Central memory CD4-positive, alpha-beta T cell (primary cell): ENCODE measurements at regions not wholly inside any gene's neighbourhood (a gene's known extent, or its start where the extent isn't known, plus 50 kb on each side); places are given as distances from the start of the nearest gene placed in this dataset.

Experiments
- DNase-seq: peaks from one replicate; pipeline ENCODE4 v3.0.0; 2022

DNA sequence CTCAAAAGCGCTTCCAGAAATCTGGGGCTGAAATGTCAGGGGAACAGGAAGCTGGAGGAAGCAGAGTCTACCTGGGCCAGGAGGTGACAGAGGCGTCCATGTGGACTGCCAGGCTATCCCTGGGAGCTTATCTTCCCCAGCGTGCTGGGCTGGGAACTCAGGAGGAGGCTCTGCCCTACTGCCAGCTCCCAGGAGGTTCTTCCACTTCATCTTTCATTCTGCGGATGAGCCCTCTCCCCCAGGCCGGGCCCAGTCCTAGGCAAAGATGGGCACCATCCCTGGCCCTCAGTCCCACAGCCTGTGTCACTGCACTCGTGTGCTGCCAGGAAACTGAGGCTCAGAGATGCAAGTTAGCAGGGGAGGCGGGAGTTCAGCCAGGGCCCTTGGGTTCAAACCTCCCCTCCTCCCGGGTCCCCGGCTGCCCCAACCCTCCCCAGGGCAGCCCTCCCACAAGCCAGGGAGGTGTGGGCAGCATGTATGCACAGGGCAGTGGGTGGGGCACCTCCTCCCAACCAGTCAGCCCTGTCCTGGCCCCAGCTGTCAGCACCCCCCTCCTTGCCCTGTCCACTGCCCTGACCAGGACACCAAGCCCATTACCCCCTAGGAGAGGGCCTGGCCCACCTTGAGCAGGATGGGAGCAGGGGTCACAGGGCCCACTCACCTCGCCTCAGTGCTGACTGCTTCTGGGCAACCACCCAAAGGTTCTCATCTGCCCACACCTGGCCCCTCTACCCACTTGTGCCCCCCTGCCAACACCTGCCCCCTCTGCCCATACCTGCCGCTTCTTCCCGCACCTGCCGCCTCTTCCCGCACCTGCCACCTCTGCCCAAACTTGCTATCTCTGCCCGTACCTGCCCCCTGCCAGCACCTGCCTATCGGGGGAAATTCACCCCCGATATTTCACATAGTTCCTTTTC, 226.0 kb downstream of the NPHP4 start:
- no peak for DNase-seq

DNA sequence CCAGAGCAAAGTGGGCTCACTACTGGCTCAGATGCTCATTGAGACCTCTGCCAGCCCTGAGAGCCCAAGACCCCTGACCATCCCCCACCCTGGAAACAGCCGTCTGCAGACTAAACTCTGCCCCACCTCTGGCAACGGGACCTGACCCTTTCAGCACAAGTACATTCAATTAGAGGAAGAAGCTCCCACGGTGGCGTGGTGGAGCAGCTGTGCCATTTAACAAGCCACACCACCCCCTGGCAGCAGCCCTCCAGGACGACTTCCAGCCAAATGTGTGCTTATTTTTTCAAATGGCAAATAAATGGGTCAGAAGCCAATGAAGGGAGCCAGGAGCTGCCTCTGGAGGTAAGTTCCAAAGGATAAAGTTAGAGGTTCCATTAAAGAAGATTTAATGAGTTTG, 226.7 kb downstream of the NPHP4 start:
- DNase-seq: no peak

DNA sequence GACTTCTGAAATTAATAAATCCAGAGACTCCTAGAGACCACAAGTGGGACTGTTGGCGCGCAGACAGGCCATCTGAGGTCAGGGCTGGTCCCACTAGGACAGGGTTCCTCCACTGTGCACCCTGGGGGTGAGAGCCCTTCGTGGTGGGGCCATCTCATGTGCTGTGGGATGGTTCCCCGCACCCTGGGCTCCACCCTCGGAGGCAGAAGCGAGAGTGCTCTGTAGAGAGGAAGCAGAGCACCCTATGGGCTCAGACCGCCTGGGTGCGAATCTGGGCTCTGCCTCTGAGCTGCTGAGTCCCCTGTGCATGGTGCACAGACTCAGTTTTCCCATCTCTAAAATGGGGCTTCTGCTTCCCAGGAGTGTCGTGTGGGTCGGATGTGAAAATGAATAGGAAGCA, 227.3 kb downstream of the NPHP4 start:
- no peak for DNase-seq

DNA sequence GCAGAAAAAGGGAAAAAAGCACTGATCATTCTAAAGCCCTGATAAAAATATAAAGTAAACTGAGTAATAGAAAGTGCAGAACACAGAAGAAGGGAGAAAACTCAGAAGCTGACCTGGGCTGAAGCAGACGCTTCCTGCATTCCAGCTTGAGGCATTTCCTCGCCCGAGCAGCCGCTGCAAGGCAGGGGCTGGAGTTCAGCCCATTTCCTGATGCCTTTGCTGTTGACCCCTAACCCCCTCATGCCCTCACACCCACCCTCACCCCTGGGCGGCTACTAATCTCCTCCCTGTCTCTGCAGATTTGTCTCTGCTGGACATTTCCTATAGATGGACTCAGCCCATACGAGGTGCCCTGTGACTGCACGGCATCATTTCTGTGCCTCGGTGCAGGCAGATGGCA, 227.8 kb downstream of the NPHP4 start:
- DNase-seq: no peak

DNA sequence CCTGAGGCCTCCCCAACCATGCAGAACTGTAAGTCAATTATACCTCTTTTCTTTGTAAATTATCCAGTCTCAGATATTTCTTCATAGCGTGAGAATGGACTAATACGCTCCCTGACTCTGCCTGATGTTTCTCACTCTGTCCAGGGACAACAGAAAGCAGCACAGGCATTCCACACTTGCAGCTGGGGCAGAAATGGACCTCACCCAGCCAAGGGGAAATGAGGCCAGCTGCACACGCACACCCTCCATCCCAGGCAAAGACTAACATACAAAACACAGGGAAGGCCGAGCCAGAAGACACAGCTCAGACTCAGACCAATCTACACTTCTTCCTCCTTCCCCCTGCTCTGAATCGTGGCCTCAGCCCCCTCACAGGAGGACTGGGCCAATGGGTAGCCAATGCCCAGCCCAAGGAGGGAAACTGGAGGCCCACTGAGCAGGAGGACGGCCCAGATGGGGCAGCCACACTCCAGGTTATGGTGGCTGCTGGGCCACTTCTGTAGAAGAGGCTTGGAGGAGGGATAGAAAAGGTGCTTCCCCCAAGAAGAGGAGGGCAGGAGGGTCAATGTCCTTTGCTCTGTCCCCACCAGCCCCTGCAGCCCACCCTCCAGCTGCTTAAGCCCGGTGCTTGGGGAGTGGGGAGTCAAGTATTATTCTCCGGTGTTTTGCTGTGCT, 228.4 kb downstream of the NPHP4 start:
- DNase-seq: no peak

DNA sequence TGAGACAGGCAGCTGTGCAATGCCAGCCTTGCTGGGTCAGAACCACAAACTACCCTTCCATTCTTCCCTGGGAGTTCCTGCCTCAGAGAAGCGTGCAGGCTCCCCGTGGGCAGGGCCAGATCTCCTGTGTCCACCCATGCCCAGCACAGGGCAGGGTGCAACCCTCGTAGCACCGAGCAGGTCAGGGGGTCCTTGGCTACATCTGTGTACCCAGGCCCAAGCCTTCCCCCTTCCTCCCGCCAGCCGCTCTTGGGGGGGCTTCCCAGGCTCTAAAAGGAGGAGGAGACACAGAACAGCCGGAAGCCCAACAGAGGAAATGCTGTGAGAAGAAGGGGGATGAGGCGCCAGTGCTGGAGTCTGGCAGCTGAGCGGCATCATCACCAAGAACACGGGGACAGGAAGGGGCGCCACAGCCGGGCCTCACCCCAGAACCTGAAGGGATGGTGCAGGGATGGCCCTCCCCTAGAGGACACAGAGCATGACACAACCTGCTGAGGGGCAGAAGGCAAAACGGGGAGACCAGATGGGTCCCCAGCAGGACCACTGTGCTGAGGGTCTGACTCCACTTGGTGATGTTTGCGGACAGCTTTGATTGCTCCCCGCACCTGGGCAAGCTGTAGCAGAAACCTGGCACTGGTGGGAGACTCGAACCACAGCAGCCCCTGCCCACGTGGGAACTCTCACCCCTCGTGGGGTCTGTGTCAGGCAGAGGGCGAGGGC, 233.2 kb downstream of the NPHP4 start:
- no peak for DNase-seq

DNA sequence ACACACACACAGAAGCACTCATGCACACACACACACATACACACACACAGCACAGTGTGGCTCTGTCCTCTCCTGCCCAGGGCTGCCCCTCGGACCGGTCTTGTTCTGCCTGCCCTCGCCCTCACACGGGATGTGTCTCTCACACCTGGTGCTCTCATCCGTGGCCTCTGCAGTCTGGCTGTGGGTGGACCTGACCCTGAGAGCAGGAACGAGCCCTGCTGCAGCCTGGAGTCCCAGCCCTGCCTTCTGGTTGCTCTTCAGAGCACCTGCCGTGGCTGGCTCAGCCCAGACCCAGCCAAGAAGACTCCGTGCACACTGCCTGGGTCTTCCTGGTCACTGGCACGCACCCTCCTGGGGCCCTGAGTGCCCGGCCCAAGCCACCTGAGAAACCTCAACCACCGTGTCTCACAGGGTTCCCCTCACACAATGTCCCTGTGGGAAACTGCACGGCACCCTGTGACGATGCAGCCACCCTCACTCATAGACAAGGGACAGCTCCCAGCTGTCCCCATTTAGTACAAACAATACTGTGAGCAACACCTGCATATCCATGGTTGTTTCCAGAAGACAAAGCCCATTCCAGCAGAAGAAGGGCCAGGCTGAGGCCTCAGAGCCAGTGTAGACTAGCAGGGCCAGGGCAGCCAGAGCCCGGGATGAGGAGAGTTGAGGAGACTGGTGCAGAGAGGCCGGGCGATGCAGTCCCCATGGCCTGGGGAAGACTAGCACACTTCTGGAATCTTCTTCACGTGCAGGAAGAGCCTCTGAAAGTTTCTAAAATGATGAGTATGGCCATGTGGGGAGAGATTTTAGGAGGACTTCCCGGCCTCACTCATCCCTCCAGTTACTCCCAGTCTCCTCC, 234.0 kb downstream of the NPHP4 start:
- DNase-seq: no peak

DNA sequence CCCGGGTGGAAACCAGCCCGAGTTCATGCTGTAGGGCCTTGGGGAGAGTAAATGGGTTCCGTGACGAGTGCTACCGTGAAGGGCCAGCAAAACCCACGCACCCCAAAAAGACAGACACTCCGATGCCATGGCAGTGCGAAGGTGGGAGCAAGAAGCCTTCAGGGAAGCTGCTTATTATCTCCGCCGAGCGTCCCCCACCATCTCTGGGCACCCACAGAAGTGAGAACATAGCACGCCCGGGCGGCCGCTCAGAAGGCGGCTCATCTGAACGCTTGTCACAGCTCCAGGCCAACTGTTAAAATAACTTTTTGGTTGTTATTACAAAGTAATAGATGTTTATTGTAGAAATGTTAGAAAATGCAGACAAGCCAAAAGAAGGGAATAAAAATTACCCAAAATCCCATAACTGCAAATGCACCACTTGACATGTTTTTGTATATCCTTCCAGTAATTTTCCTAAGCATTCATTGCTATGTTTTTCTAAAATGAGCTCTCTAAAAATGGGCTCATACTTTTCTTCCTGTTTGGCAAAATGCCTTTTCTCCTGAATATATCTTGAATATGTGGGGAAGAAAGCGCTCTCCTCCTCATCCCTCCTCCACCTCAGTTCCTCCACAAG, 234.9 kb downstream of the NPHP4 start:
- no peak for DNase-seq

DNA sequence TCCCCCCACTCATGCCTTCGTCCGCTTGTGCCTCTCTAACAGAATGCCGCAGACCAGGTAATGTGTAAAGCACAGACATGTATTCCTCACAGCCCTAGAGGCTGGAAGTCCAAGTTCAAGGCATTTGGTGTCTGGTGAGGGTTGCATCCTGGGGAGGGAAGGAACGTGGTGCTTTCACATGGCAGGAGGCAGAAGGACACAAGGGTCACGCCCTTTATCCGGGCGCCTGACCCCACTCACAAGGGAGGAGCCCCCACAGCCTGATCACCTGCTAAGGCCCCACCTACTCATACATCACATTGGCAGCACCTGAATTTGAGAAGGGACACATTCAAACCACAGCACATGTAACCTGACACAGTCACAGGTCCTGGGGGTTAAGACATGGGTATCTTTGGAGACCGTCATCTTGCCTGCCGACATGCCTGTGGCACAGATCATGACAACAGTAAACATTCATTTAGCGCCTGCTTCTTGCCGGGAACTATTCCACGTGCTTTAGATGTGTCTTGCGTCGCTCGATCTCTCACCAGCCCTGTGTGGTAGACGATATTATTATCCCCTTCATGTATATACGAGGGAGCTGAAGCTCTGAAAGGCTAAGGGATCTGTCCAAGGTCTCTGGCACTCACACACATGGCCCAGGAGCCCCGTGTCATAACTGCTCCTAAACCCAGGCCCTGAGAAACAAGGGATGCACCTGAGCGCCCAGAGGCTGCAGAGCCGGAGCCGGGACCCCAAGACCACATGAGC, 235.6 kb downstream of the NPHP4 start:
- no peak for DNase-seq

DNA sequence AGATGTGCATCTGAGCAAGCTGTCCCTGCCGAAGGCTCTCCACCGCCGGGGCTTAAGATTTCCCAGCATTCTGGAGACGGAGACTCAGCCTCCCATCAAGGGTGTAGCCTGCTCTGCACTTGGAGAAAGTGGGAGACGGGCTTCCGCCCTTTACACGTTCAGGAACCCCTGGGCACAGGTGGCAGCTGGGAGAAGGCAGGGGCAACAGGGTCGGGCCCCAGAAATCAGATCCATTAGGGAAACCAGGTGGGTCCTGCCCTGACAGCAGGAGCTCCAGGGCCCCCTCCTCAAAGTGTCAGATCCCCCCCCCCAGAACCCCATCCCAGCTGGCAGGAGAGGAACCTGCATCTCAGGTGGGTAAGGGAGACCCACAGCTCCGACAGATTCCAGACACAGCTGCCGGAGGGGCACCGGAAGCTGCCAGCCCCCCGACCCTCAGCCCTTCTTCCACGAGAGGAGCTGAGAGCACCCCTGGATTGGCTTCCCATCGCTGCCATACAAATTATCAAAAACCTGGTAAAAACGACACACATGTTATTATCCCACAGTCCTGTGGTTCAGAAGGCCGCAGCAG, 236.6 kb downstream of the NPHP4 start:
- DNase-seq: no peak

DNA sequence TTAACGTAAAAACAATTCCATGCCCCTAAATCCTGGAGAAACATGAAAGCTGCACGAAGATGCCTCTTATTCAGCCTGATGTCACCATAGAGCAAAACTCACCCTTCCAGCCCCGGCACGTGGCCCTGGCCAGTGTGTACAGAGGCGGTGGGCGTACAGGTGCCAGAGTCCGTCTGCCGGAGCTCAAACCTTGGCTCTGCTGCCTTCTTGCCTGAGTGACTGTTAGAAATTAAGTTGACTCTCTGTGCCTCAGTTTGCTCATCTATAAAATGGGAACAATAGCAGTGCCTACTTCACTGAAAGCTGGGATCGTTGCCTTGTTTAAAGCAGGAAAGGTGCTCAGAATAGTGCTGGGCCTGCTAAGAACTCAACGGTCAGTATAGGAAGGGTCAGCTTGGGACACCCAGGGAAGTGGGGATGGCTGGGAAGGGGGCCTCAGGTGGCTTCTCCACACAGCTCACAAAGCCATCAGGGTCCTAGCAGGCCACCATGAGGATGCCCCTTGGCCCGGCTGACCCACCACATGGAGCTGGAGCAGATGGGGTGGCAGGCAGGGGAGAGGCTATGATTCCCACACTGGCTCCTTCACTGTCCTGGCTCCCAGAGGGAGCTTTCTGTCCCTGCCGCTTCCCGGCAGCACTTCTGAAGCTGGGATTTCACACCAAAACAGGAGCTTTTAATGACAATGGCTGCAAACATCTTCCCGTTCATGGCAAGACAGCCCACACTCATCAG, 237.2 kb downstream of the NPHP4 start:
- DNase-seq: no peak

DNA sequence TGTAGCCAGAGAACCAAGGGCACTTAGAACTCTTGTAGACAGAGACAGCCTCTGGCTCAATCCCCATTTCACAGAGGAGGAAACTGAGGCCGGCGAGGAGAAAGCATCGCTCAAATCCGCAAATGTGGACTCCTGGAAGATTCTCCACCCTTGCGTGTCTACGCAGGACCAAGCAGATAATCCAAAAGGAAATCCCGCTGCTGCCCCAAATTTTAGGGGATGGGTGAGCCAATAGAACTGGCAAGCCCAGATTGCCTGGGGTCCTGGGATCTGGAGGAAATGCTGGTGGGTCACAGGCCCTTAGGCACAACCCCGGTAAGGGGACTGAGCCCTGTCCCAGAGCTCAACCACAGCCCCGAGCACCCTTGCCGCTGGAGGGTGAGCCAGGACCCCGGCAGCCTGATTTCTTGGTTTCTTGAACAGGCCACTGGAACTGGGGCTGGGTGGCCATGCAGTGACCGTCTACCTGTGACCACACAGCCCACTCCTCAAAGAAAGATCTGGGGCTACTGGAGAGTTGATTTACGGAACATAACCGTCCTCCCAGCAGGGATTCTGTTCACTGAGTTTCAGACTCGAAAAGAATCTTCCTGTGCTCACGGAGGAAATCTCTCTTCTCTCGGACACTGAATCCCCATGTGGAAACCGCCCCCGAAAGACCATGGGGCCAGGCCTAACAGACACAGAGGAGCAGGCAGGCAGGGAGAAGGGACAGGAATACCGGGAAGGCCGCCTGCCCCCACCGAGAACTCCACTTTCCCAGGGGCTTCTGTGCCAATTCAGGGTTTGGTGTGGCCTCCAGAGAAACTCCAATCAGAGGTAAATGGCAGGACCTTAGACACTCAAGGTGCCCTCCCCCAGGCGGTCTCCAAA, 238.4 kb downstream of the NPHP4 start:
- DNase-seq: no peak

DNA sequence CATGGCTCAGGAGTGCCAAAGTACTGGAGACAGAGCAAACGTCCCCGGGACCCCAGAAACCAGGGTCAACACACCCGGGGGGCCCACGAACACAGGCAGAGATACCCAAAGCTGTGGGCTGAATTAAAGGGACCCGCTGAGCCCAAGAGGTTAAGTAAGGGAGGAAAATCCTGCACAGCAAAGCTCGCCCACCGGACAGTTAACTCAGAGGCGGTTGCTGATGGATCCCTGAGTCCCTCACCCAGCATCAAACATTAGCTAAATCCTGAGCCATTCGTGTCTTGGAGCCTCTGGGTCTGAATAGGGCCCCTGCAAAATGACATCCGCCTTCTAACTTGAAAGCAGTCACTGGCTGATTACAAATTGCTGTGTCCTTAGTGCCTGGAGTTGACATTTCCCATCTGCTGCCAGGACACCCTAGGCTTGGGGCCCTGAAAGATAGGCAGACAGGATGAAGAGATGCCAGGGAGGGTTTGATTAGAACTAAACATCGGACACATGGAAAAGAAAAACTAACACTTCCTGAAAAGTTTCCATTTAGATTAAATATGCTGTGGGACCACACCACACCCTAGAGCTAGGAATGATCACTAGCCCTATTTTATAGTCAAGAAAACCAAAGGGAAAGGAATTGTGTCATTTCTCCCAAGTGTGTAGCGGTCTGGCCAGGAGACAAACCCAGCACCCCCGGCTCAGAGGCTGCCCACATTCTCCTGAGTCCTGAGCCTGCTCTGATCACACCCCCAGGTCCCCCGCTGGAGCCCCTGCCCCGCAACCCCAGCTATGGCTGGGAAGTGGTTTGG, 239.3 kb downstream of the NPHP4 start:
- DNase-seq: no peak

DNA sequence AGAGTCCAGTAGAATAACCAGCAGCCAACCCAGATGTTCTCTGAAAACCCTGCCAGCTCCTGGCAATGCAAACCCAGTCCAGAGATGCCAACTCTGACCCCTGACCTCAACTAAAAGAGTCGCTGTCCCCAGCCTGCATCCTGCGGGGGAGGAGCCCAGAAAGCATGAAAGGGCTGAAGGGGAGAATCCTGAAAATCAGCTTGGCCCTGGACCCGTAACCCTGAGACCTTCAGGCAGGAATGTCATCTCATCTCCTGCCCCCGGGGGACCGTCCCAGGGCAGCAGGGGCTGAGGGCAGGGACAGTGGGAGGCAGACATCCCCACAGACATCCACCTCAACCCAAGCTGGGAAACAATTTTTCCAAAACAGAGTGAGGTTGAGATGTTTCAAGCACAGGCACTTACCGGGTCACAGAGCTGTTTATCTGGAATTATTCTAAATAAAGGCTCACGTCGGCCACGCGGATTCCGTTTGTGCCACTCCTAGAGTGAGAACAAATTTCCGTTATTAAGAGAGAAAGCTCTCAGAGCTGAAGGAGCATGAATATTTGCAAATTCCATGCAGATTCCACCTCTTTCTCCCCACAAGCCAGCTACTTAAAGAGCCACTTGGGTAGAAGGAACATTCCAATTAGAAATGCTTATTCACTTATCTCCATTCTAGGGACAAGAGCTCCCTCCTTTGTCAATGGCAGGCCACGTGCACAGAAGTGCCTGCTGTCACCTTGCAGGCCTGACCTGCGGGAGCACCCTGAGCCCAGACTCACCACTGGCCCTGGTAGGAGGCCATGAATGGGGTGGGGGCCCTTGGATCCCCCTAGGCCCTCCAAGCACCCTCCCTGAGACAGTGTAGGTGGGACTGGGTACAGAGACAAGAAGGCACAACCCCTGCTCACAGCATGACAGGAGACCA, 240.1 kb downstream of the NPHP4 start:
- DNase-seq: no peak

DNA sequence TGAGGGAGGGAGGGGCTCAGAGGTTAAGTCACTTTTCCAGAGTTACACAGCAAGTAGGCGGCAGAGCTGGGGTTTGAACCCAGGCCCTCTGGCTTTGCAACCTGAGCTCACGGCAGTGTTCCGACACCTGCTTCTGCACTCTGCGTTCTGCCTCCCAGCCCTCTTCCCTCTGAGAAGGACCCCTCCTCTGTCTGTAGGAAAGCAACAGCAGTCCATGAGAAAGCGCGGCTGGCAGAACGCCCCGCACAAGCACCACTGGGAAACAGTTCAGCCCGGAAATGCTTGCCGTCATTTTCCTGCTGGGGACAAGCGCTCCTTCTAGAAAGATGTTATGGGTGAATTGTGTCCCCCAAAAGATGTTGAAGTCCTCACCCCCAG, 241.1 kb downstream of the NPHP4 start:
- DNase-seq: no peak

DNA sequence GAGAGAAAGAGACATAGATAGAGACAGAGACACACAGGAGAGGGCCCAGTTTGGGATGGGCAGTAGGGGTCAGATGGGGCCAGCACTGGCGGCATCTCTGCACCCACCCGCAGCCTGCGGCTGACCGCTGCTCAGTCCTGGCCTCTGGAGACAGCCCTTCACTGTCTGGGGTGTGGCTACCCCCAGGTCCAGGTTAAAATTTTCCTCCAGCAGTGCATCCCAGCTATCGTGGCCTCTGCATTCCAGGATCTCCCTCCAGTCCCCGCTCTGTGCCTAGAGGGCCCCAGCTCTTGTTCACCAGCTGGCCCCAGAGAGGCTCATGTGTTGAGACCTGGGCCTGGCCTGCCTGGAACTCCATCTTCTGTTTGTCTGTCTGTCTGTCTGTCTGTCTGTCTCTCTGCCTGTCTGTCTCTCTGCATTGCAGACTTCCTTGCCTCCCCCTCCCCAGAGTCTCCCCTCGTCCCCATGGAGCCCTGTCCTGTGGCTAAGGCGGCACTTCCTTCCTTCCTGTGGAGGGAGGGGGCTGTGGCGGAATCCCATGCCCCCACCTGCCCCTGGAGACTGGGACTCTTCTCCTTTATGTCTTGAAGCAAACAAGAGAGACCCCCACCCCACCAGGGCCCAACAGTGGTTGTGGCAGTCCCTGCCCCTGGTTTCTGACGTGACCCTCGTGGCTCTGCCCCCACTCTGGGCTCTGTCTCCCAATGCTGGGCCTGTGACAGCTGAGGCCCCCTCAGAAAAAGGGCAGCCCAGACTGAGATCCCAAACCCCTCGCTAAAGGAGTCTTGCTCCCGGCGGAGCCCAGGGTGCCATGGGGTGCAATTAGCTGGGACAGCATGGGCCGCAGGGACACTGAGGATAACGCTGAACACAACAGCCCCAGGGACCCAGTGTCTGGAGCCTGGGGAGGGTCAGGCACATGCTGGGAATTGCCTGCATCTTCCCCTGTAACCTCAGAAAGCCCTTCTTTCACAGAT, 241.8 kb downstream of the NPHP4 start:
- DNase-seq: no peak
